GM12892 (cell line): ENCODE measurements at regions not wholly inside any gene's neighbourhood (a gene's known extent, or its start where the extent isn't known, plus 50 kb on each side); places are given as distances from the start of the nearest gene placed in this dataset.

ENCODE experiments used
- POLR2AphosphoS5 ChIP-seq: IDR thresholded peaks from 2 replicates; pipeline ENCODE4 v1.6.1; 2011; ENCODE audit warnings: low read depth, low read length, control low read depth
- TAF1 ChIP-seq: IDR thresholded peaks from 2 replicates; pipeline ENCODE4 v1.6.1; 2011; ENCODE audit warnings: low read depth, mild to moderate bottlenecking, control low read depth, low read length, borderline replicate concordance

DNA sequence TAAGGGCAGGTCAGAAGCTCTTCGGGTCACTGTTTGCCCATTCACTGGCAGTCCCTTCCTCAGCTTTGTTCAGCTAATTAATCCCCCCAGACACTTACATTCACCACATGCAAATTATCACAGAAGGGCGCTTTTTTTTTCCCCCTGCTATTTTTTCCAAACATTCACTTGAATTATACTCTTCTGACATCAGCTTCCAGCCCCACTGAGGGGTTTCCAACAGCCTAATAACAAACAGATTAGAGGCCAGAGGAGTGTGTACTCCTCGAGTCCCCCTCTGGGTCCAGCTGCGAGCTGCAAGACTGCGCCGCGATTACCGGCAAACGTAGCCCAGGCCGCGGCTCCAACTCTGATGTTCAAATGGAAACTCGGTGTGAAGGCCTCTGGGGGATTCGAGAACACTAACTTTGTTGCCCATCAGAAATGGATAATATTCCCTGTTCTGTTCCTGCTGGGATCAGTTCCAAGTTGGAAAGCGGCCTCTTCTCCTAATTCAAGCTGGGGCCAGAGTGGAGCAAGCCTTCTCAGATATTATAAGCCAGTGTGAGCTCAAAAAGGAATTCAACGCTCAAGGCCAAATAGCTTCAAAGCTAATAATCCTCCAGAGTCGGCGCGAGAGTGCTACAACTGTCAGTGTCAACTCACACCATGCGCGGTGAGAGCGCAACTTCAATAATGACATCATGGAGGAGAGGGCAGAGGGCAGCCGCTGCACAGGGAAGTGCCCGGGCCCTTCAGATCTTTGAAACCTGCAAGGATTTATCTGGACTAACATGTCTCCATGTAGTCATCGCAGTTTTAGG lies 560.8 kb downstream of the BNC2 start:
- no peak for TF ChIP-seq TAF1
- no peak for TF ChIP-seq POLR2AphosphoS5
